Gastrocnemius medialis (tissue), 4 donors: ENCODE measurements at regions not wholly inside any gene's neighbourhood (a gene's known extent, or its start where the extent isn't known, plus 50 kb on each side); places are given as distances from the start of the nearest gene placed in this dataset.

ENCODE experiments used
- ATAC-seq, 2 donors: fragments of 150-250 bp; one replicate each; pipeline ENCODE4 v1.9.1; 2016
- DNase-seq, 2 donors: peaks; one replicate each; pipeline ENCODE4 v3.0.0-alpha.2; 2019
- H3K27ac ChIP-seq, 4 donors: fragments of 200-600 bp; sonication (generic); 1 replicate in 1 of 4; 2 replicates in 3 of 4; pipeline ENCODE4 v1.5.1; 2016 to 2018; ENCODE audit warnings: mild to moderate bottlenecking in 2 of 4, moderate library complexity in 1 of 4
- H3K27me3 ChIP-seq, 3 donors: fragments of 200-600 bp; sonication (generic) in 2 of 3; 1 replicate in 1 of 3; 2 replicates in 2 of 3; pipeline versions ENCODE4 v1.5.1 to v1.6.0; 2016 to 2019; ENCODE audit warnings: mild to moderate bottlenecking in 1 of 3, moderate library complexity in 1 of 3
- H3K36me3 ChIP-seq, 2 donors: fragments of 200-600 bp; sonication (generic) in 1 of 2; one replicate each; pipeline ENCODE4 v1.5.1; 2017 to 2018
- H3K4me1 ChIP-seq, 2 donors: fragments of 200-600 bp; sonication (generic) in 1 of 2; one replicate each; pipeline ENCODE4 v1.5.1; 2016 to 2017; ENCODE audit warnings: mild to moderate bottlenecking in 2 of 2
- H3K4me3 ChIP-seq, 4 donors: fragments of 200-600 bp; sonication (generic) in 3 of 4; 1 replicate in 1 of 4; 2 replicates in 3 of 4; pipeline ENCODE4 v1.5.1; 2016 to 2019; ENCODE audit warnings: mild to moderate bottlenecking in 2 of 4
- H3K9me3 ChIP-seq, 3 donors: fragments of 200-600 bp; sonication (generic) in 2 of 3; 1 replicate in 1 of 3; 2 replicates in 2 of 3; pipeline ENCODE4 v1.5.1; 2016 to 2019
- CTCF ChIP-seq, 5 experiments: fragments of 450-650 bp in 3 of 5; fragments of 200-600 bp in 2 of 5; sonication (generic) in 2 of 5; IDR thresholded peaks in 4 of 5; conservative IDR thresholded peaks in 1 of 5; 1 replicate in 4 of 5; 2 replicates in 1 of 5; pipeline ENCODE4 v1.5.1; 2016 to 2019; ENCODE audit warnings: antibody characterized with exemption in 5 of 5, mild to moderate bottlenecking in 3 of 5, moderate library complexity in 3 of 5
- POLR2A ChIP-seq, 2 donors: fragments of 450-650 bp; IDR thresholded peaks; one replicate each; pipeline ENCODE4 v1.6.1; 2017; ENCODE audit warnings: antibody characterized with exemption in 2 of 2, mild to moderate bottlenecking in 2 of 2, moderate library complexity in 2 of 2
- in situ Hi-C, 4 donors: fragments of 200-750 bp; cut with MboI; loops; one replicate each; pipeline versions ENCODE4 v1.15.0 to v1.8.0; 2017; ENCODE audit warnings: low sequenced_read_pairs in 4 of 4
- intact Hi-C: fragments of 100-400 bp; cut with DNase I; formaldehyde crosslinking; loops from one replicate; pipeline ENCODE4 v1.15.1; 2023; ENCODE audit warnings: low total_unique reads

- no peaks in the 10 kb centered on the region for H3K27me3 ChIP-seq
- H3K4me3 ChIP-seq: no peak overlapping the region
- ATAC-seq: peak; percentile 79 to 87
- TF ChIP-seq POLR2A (IDR thresholded peaks at IDR 0.05) (no peak), CTCF (IDR thresholded peaks at IDR 0.05 in 4 of 5, conservative IDR thresholded peaks at IDR 0.05 in 1 of 5) (no peak)
- H3K9me3 ChIP-seq: no peaks in the 10 kb centered on the region
- in situ Hi-C loops (no loop called here), intact Hi-C loops (no loop called here)
- peak; percentile 7 to 14 for DNase-seq
- H3K27ac ChIP-seq: peak overlapping the region in 1 of 4 donors; percentile 65
- no peaks in the 10 kb centered on the region for H3K36me3 ChIP-seq
- no peaks in the 10 kb centered on the region for H3K4me1 ChIP-seq
Observed at GRCh38 chrX:117641913-117642656, 474.5 kb downstream of the KLHL13 start.

- no peaks in the 10 kb centered on the region for H3K9me3 ChIP-seq
- no peak overlapping the region for H3K4me3 ChIP-seq
- no peak overlapping the region for H3K27ac ChIP-seq
- H3K36me3 ChIP-seq: no peaks in the 10 kb centered on the region
- intact Hi-C loops (no loop called here), in situ Hi-C loops (no loop called here)
- no peak for DNase-seq
- TF ChIP-seq POLR2A (IDR thresholded peaks at IDR 0.05): no peak
- TF ChIP-seq CTCF (IDR thresholded peaks at IDR 0.05 in 4 of 5, conservative IDR thresholded peaks at IDR 0.05 in 1 of 5): no peak
- H3K4me1 ChIP-seq: no peaks in the 10 kb centered on the region
- ATAC-seq: no peak
- no peaks in the 10 kb centered on the region for H3K27me3 ChIP-seq
Observed at GRCh38 chrX:117636826-117637225, 479.8 kb downstream of the KLHL13 start.

- DNase-seq (no peak), ATAC-seq (no peak)
- intact Hi-C loops: no loop called here
- Histone ChIP-seq H3K4me3 (no peak overlapping the region), H3K36me3 (no peaks in the 10 kb centered on the region), H3K27me3 (no peaks in the 10 kb centered on the region), H3K9me3 (no peaks in the 10 kb centered on the region), H3K4me1 (no peaks in the 10 kb centered on the region), H3K27ac (no peak overlapping the region)
- no peak for TF ChIP-seq CTCF (IDR thresholded peaks at IDR 0.05 in 4 of 5, conservative IDR thresholded peaks at IDR 0.05 in 1 of 5)
- TF ChIP-seq POLR2A (IDR thresholded peaks at IDR 0.05): no peak
- in situ Hi-C loops: no loop called here
Observed at GRCh38 chrX:117633277-117633676, 483.3 kb downstream of the KLHL13 start.

- Histone ChIP-seq H3K4me1 (no peaks in the 10 kb centered on the region), H3K4me3 (no peak overlapping the region), H3K9me3 (no peaks in the 10 kb centered on the region), H3K36me3 (no peaks in the 10 kb centered on the region), H3K27ac (no peak overlapping the region), H3K27me3 (no peaks in the 10 kb centered on the region)
- DNase-seq (no peak), ATAC-seq (no peak)
- in situ Hi-C loops: no loop called here
- TF ChIP-seq CTCF (IDR thresholded peaks at IDR 0.05 in 4 of 5, conservative IDR thresholded peaks at IDR 0.05 in 1 of 5) (no peak), POLR2A (IDR thresholded peaks at IDR 0.05) (no peak)
- intact Hi-C loops: no loop called here
Observed at GRCh38 chrX:117628381-117628780, 488.2 kb downstream of the KLHL13 start.

GRCh38 chrX:117610806-117611205 lies 505.8 kb downstream of the KLHL13 start:
- Histone ChIP-seq H3K36me3 (no peaks in the 10 kb centered on the region), H3K4me3 (no peak overlapping the region), H3K9me3 (no peaks in the 10 kb centered on the region), H3K4me1 (no peaks in the 10 kb centered on the region), H3K27ac (no peak overlapping the region), H3K27me3 (no peaks in the 10 kb centered on the region)
- in situ Hi-C loops (no loop called here), intact Hi-C loops (no loop called here)
- TF ChIP-seq CTCF (IDR thresholded peaks at IDR 0.05 in 4 of 5, conservative IDR thresholded peaks at IDR 0.05 in 1 of 5) (no peak), POLR2A (IDR thresholded peaks at IDR 0.05) (no peak)
- no peak for ATAC-seq
- DNase-seq: no peak
